ENCODE measurements at regions not wholly inside any gene's neighbourhood (a gene's known extent, or its start where the extent isn't known, plus 50 kb on each side); places are given as distances from the start of the nearest gene placed in this dataset.

- no peak for ATAC-seq
- TF ChIP-seq ZFP3 (CRISPR knock-in tag; IDR thresholded peaks at IDR 0.05) (no peak), ZNF565 (CRISPR knock-in tag; conservative IDR thresholded peaks at IDR 0.05; ENCODE audit: low read depth) (no peak), ZNF70 (CRISPR knock-in tag; IDR thresholded peaks at IDR 0.05) (no peak), GLIS3 (CRISPR knock-in tag; IDR thresholded peaks at IDR 0.05) (no peak), ARNTL (CRISPR knock-in tag; IDR thresholded peaks at IDR 0.05; ENCODE audit: borderline replicate concordance, low read depth) (no peak), ESRRG (CRISPR knock-in tag; IDR thresholded peaks at IDR 0.05) (no peak), ISL1 (CRISPR knock-in tag; IDR thresholded peaks at IDR 0.05) (no peak), PPARA (CRISPR knock-in tag; IDR thresholded peaks at IDR 0.05; ENCODE audit: borderline replicate concordance) (no peak), ZNF8 (CRISPR knock-in tag; IDR thresholded peaks at IDR 0.05) (no peak), CREB5 (CRISPR knock-in tag; IDR thresholded peaks at IDR 0.05; ENCODE audit: low read depth) (no peak)
- TF ChIP-seq, protein P1, sequence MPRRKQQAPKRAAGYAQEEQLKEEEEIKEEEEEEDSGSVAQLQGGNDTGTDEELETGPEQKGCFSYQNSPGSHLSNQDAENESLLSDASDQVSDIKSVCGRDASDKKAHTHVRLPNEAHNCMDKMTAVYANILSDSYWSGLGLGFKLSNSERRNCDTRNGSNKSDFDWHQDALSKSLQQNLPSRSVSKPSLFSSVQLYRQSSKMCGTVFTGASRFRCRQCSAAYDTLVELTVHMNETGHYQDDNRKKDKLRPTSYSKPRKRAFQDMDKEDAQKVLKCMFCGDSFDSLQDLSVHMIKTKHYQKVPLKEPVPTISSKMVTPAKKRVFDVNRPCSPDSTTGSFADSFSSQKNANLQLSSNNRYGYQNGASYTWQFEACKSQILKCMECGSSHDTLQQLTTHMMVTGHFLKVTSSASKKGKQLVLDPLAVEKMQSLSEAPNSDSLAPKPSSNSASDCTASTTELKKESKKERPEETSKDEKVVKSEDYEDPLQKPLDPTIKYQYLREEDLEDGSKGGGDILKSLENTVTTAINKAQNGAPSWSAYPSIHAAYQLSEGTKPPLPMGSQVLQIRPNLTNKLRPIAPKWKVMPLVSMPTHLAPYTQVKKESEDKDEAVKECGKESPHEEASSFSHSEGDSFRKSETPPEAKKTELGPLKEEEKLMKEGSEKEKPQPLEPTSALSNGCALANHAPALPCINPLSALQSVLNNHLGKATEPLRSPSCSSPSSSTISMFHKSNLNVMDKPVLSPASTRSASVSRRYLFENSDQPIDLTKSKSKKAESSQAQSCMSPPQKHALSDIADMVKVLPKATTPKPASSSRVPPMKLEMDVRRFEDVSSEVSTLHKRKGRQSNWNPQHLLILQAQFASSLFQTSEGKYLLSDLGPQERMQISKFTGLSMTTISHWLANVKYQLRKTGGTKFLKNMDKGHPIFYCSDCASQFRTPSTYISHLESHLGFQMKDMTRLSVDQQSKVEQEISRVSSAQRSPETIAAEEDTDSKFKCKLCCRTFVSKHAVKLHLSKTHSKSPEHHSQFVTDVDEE (CRISPR knock-in tag; IDR thresholded peaks at IDR 0.05), result no peak
Measured at GRCh38 chr1:196094821-196095220, 513.4 kb downstream of the KCNT2 start.

DNA sequence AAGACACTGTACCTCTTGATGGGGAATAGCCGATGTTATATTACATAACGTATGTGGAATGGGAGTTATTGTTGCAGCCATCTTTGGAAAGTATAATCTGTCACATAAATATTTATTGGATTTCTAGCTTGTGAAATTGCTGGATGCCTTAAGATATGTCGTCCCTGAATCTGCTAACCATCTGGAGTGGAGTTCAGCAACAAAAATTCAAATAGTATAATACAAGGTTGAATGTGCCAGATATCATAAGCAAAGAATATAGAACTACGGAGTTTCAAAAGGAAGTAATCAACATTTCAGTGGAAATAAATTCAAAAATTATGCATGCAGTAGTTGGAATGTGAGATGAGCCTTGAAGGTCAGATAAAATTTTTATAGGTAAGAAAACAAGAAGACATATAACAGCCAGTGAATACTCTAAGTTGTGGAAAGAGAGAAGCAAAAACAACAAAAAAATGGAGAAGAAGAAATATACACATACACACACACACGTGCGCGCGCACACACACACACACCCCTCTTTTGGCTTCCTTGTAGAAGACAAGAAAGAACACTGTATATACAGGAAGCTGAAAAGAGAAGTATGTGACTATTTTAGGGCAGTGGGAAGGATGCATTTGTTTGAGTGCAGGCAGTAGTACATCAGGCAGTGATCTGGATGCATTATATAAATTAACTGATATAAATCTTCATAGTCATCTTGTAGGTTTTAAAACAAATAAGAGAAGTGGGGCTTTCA lies 516.7 kb downstream of the KCNT2 start:
- TF ChIP-seq ZNF70 (CRISPR knock-in tag; IDR thresholded peaks at IDR 0.05) (no peak), BACH2 (CRISPR knock-in tag; IDR thresholded peaks at IDR 0.05; ENCODE audit: borderline replicate concordance) (no peak), ARNTL (CRISPR knock-in tag; IDR thresholded peaks at IDR 0.05; ENCODE audit: borderline replicate concordance, low read depth) (no peak), TCF4 (CRISPR knock-in tag; IDR thresholded peaks at IDR 0.05; ENCODE audit: borderline replicate concordance) (no peak)
- TF ChIP-seq, protein P1 (CRISPR knock-in tag; IDR thresholded peaks at IDR 0.05), result no peak
- ATAC-seq, result no peak

DNA sequence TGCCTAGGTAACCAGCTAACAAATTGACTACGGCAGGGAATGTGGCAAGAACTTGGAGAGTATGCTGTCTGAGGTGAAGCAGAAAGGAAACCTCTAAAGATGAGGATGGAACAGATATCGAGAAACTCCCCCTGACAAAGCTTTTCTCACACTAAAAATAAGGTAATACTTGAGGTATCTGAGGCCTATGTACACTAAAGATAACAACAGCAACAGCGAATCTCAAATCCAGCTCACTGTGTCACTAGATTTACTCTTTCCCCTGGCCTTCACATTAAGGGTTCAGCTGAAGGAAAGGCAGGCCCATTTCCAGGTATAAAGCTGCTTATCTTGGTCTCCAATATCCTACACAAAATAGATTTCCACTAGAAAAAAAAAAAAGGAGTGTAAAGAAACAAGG lies 518.0 kb downstream of the KCNT2 start:
- TF ChIP-seq ZNF70 (CRISPR knock-in tag; IDR thresholded peaks at IDR 0.05) (no peak), ZNF565 (CRISPR knock-in tag; conservative IDR thresholded peaks at IDR 0.05; ENCODE audit: low read depth) (no peak), ESRRG (CRISPR knock-in tag; IDR thresholded peaks at IDR 0.05) (no peak), CREB5 (CRISPR knock-in tag; IDR thresholded peaks at IDR 0.05; ENCODE audit: low read depth) (no peak), TCF4 (CRISPR knock-in tag; IDR thresholded peaks at IDR 0.05; ENCODE audit: borderline replicate concordance) (no peak), ZFP3 (CRISPR knock-in tag; IDR thresholded peaks at IDR 0.05) (no peak), SNAI2 (CRISPR knock-in tag; IDR thresholded peaks at IDR 0.05) (no peak), BACH2 (CRISPR knock-in tag; IDR thresholded peaks at IDR 0.05; ENCODE audit: borderline replicate concordance) (no peak), OSR1 (CRISPR knock-in tag; IDR thresholded peaks at IDR 0.05) (no peak), CSDC2 (CRISPR knock-in tag; IDR thresholded peaks at IDR 0.05) (no peak), ZNF8 (CRISPR knock-in tag; IDR thresholded peaks at IDR 0.05) (no peak), POU6F1 (CRISPR knock-in tag; IDR thresholded peaks at IDR 0.05; ENCODE audit: borderline replicate concordance, low read depth) (no peak), ISL1 (CRISPR knock-in tag; IDR thresholded peaks at IDR 0.05) (no peak), RARB (CRISPR knock-in tag; IDR thresholded peaks at IDR 0.05) (no peak), GLIS3 (CRISPR knock-in tag; IDR thresholded peaks at IDR 0.05) (no peak), ZFP30 (CRISPR knock-in tag; IDR thresholded peaks at IDR 0.05) (no peak)
- TF ChIP-seq, protein P2, sequence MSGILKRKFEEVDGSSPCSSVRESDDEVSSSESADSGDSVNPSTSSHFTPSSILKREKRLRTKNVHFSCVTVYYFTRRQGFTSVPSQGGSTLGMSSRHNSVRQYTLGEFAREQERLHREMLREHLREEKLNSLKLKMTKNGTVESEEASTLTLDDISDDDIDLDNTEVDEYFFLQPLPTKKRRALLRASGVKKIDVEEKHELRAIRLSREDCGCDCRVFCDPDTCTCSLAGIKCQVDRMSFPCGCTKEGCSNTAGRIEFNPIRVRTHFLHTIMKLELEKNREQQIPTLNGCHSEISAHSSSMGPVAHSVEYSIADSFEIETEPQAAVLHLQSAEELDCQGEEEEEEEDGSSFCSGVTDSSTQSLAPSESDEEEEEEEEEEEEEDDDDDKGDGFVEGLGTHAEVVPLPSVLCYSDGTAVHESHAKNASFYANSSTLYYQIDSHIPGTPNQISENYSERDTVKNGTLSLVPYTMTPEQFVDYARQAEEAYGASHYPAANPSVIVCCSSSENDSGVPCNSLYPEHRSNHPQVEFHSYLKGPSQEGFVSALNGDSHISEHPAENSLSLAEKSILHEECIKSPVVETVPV (CRISPR knock-in tag; IDR thresholded peaks at IDR 0.05), result no peak
- TF ChIP-seq, protein P1 (CRISPR knock-in tag; IDR thresholded peaks at IDR 0.05), result no peak
- ATAC-seq, result no peak
